GM10266 (cell line): ENCODE measurements at regions not wholly inside any gene's neighbourhood (a gene's known extent, or its start where the extent isn't known, plus 50 kb on each side); places are given as distances from the start of the nearest gene placed in this dataset.
"Not testable (repeated sequence)": the region's sequence is repeated elsewhere in the genome, so short reads cannot be mapped to it uniquely, and the experiment has no call there.

Source experiments
- DNase-seq: peaks from one replicate; pipeline ENCODE4 v3.0.0; 2012; ENCODE audit errors: extremely low spot score
- TF ChIP-seq, protein P1 (sequence below): IDR thresholded peaks from 2 replicates; pipeline ENCODE4 v1.5.1; 2012; ENCODE audit warnings: mild to moderate bottlenecking, low read depth; ENCODE audit not compliant: control insufficient read depth, insufficient read depth; ENCODE audit errors: missing control alignments

DNA sequence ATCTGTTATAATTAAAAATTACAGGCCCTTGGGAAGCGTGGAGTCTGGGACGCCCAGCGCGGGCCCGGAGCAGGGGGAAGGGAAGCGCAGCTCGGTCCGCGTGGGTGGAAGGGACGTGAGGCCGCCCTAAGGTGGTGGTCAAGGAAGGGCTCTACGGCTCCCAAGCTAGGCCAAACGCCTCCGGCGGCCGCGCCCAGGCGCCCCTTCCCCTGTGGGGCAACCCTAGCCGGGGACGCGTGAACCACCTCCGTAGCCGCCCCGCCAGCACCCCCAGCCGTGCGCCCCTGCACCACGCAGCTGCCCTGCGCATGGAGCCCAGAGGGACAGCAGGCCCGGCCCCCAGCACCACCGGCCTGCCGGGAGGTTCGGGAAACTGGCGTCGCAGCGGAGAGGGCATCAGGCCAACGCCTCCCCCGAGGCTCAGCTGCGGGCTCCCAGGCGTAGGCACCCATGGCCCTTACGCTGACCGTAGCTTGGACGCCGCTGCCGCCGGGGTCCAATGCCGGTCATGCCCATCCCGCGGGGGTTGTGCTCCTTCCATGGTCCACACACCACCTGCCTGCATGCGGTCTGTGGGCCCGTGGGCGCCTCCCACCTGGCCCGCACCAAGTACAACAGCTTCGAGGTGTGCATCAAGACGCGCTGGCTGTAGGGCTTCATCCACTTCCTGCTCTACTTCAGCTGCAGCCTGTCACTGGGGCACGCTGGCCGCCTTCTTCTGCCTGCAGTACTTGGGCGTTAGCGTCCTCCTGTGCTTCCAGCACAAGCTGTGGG lies 166.7 kb downstream of the SEPTIN7 start:
- TF ChIP-seq, protein P1, sequence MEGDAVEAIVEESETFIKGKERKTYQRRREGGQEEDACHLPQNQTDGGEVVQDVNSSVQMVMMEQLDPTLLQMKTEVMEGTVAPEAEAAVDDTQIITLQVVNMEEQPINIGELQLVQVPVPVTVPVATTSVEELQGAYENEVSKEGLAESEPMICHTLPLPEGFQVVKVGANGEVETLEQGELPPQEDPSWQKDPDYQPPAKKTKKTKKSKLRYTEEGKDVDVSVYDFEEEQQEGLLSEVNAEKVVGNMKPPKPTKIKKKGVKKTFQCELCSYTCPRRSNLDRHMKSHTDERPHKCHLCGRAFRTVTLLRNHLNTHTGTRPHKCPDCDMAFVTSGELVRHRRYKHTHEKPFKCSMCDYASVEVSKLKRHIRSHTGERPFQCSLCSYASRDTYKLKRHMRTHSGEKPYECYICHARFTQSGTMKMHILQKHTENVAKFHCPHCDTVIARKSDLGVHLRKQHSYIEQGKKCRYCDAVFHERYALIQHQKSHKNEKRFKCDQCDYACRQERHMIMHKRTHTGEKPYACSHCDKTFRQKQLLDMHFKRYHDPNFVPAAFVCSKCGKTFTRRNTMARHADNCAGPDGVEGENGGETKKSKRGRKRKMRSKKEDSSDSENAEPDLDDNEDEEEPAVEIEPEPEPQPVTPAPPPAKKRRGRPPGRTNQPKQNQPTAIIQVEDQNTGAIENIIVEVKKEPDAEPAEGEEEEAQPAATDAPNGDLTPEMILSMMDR: no peak

DNA sequence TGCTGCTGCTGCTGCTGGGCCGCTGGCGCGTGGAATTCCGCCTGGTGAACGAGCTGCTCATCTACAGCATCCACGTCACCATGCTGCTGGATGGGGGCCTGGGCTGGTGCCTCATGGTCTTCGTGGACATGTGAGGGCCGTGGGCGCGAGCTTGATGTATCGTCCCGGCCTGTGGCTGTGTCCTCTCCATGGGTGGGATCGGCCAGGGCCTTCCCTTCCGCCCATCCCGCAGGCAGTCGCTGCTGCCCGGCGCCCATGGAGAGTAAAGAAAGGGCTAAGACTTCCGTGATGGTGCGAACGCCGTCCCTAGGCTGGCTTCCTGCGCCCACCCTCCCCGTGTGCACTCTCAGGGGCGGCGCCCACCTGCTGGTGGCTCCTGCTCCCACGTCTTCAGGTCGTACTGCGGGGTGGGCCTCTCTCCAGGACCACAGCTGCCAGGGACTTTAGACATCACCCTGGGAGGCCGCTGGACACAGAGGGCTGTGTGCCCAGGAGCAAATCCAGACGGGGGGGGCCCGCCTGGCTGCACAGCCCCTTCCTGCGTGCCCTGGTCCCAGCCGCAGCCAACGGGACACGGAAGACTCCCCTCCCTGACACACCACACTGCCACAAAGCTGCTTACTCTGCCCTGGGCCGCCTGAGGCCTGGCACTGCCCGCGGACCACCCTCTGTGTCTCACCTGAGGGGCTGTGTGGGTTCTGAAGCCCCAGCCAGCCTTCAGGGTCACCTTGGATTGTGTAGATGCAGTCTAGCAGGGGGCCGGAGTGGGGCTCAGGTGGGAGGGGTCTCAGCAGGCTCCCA lies 167.5 kb downstream of the SEPTIN7 start:
- TF ChIP-seq, protein P1: no peak
- DNase-seq: no peak

More for the DNA sequence above, 166.7 kb downstream of the SEPTIN7 start:
- DNase-seq: no peak

DNA sequence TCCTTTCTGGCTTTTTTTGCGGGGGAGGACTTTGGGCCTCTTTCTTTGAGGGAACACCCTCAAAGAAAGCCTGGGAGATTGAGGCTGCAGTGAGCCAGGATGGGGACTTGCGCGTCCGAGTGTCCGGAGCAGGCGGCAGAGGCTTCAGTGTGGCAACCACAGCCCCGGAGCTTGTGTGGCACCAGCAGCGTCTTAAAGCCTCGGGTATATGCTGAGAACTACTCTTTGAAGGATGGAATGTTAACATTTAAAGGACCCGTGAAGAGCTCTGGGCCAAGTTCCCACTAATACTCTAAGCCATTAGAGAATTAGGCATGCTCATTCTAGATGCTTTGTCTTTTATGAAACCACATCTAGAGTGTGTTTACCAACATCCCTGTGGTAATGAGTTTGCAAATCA lies 168.2 kb downstream of the SEPTIN7 start:
- TF ChIP-seq, protein P1: no peak

DNA sequence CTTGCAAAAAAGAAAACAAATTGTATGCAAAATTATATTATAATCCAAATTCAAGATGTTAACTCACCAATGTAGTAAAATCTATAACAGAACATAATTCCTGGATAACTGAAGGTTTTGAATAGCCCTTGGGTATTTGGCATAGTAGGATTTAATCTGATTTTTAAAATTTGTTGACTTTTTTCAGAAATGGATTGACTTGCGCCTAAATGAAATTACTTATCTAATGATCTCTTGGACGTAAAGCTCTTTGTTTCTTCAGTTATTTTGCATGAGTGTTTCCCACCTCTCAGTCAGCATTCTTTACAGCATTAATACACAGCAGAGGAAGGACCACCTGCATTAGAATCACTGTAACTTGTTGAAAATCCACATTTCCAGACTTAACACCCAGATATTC lies 169.6 kb downstream of the SEPTIN7 start:
- TF ChIP-seq, protein P1: no peak
- DNase-seq: no peak

More for the DNA sequence above, 168.2 kb downstream of the SEPTIN7 start:
- DNase-seq: no peak

DNA sequence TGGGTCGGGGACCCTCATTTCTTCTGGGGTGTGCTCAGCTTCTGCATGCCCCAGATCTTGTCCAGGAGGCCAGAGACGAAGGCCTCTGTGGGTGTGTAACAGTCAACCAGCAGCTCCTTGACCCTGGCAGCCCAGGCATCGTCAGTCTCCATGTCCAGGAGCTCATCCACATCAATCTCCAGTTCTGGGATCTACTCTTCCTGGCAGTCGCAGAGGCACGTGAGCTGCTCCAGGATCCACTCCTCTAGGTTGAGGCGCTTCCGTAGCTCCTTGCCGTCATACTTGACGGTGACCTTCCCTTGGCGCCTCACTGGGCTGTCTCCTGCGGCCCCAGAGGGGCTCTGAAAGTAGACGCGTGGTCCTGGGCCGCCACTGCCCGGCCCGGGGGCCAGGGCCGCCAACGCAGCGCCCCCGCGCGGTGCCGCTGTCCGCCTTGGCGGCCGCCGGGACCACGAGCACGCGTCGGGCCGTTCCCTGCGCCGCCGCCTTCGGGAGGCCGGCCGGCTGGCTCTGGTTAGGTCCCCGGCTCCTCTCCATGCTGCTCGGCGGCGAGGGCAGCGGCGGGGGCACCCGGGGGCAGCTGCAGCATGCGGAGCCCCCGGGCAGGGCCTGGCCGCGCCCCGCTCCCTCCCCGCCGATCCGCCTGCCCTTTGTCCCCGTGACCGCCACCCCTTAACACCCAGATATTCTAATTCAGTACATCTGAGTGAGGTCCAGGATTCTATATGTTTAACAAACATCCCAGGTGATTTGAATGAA lies 170.5 kb downstream of the SEPTIN7 start:
- TF ChIP-seq, protein P1: peak; percentile 30
- peak; percentile 47 for DNase-seq

DNA sequence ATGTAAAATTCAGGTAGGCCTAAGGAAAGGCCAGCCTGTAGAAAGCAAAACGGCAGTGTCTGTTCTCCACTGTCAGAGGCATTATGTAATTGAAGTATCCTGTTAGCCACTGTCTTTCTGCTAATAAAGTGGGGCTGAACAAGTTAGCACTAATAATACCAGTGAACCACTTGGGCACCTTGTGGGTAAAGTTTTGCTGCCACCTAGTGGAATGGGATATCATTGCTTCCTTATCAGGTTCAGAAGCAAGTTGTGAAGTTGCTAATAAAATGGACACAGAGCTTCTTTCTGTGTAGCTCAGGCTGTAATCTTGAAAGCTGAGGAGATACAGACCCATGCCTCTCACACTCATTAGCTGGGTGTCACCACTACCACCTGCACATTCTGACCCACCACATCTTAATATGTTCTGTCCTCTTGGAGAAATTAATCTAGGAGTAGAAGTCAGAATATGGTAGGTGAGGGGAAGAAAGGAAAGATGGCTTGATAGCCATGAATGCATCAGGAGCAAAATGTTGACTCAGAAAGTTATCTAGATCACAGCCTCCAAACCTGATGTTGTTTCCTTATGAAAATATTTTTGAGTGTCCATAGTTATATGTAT lies 175.1 kb downstream of the SEPTIN7 start:
- TF ChIP-seq, protein P1: peak; percentile 80

DNA sequence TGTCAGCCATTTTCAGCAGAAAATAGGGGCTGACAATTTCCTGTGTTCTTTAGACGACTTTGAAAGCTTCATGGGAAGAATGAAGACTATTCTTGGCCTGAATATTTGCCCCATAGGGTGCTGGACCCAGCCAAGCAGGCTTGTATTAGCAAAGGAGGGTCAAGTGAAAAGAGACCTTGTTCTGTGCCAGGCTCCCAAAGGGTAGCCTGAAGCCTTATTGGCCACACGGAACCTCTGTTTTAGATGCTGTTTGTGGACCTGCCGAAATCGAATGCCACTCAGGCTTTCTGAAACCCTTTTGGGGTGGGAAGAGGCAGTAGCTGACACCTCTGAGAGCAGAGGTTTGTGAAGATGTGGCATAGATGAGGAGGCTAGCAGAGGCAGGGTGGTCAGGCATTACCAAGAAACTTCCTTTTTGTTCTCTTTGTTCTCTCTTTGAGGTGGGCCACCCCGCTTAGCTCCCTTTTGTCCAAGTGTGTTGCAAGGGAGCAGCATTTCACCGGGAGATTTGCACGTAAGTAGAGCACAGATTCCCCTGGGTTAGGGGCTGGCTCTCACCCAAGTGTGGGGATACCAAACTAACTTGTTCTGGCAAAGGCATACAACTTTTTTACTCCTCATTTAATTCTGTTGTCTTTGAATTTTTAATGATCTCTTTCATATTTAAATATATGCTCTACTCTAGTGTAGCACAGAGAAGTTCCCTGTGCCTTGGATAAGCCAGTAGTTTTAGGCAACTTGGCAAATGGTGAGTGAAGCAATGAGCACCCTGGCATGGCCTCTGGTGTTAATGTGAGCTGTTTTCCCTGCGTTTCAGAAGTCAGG lies 174.0 kb upstream of the EEPD1 start:
- not testable (repeated sequence) for DNase-seq

More for the DNA sequence above, 175.1 kb downstream of the SEPTIN7 start:
- peak; percentile 64 for DNase-seq
